Keratinocyte (primary cell): ENCODE measurements at regions not wholly inside any gene's neighbourhood (a gene's known extent, or its start where the extent isn't known, plus 50 kb on each side); places are given as distances from the start of the nearest gene placed in this dataset.

Experiments
- CTCF ChIP-seq, 3 experiments: IDR thresholded peaks in 1 of 3; conservative IDR thresholded peaks in 1 of 3; optimal IDR thresholded peaks in 1 of 3; 2 replicates in 2 of 3; 3 replicates in 1 of 3; pipeline versions ENCODE3 to v1.5.1; 2011; ENCODE audit warnings: low read length in 3 of 3, mild to moderate bottlenecking in 3 of 3, moderate library complexity in 2 of 3, control low read depth in 1 of 3, inconsistent platforms in 1 of 3; ENCODE audit not compliant: insufficient read depth in 2 of 3; ENCODE audit errors: extremely low read depth in 1 of 3
- EZH2 ChIP-seq: IDR thresholded peaks from one replicate; pipeline ENCODE4 v1.6.1; 2012; ENCODE audit warnings: inconsistent platforms, mild to moderate bottlenecking, low read length, moderate library complexity

- TF ChIP-seq CTCF (optimal IDR thresholded peaks at IDR 0.05 in 1 of 3, IDR thresholded peaks at IDR 0.05 in 1 of 3, conservative IDR thresholded peaks at IDR 0.05 in 1 of 3; ENCODE audit: extremely low read depth in 1 of 3, insufficient read depth in 2 of 3, low read length in 3 of 3) = no peak
- TF ChIP-seq EZH2 = no peak
Observed at GRCh38 chr12:34401659-34402227, 379.4 kb downstream of the ALG10 start.
